NOMO-1 treated with dmso at 0.1 percent for 144 hours (cell line): ENCODE measurements at regions not wholly inside any gene's neighbourhood (a gene's known extent, or its start where the extent isn't known, plus 50 kb on each side); places are given as distances from the start of the nearest gene placed in this dataset.

ENCODE experiments used
- DNase-seq: peaks from one replicate; lab custom pipeline; 2025; ENCODE audit not compliant: unreplicated experiment; lab: John Stamatoyannopoulos, UW

DNA sequence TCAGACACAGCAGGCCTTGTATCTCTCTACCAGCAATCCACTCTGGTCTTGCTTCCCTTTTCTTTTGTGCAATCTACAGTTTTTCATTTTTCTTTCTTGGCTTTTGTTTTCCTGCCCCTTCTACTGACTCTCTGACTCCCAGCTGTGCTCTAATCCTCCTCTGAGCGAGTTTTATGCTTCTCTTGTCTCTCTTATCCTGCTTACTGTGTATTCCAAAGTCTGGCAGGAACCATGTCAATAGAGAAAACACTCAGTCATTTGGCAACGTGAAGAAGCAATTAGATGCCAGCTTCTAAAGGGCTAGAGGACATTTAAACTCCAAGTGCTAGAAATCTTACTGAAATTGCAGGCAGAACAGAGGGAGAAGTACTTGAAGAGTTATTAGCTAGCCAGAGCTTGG is 984.6 kb upstream of the TENM3 start:
- DNase-seq: no peak

DNA sequence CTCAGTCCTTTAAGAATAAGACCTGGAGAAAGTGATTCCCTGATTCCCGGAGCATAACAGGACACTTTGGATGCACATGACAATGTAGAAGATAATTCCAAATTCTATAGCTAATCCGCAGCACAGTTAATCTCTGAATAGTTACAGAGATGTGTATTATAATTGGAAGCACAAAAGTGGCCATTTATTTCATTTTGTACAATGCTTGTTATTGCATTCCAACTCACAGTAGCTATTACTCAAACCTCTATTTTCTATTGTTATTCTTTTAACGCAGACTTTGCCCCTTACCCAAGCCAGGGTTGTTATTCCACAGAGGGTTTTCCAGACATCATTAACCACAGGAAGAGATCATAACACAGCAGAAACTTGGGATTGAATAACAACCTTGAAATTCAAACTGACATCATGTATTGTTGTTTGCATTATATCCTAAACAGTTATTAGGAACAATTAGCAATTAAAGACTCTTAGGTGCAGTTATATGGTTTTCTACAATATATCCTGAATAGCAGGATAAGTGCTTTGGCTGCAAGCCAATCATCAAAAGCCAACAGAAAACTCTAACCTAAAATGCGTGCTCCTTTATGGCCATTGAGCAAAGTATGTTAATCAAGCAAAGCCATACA is 984.0 kb upstream of the TENM3 start:
- no peak for DNase-seq

DNA sequence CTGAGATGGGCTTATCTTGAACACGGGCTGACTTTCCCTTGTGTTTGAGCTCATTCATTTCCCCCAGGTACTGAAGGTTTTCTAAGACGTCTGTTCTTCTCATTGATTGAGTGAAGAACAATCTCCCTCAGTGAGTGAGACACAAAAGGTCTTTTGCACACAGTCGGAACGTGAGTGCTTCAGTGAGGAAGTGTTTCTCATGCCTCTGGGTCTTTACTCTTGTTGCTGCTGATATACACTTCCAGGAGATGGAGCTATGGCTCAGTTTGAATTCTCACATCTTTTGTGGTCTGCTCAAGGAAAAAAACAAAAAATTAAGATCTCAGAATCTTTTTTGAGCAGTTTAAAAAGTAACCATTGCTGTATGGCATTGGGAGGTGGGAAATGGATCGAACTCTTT is 981.9 kb upstream of the TENM3 start:
- DNase-seq: no peak

DNA sequence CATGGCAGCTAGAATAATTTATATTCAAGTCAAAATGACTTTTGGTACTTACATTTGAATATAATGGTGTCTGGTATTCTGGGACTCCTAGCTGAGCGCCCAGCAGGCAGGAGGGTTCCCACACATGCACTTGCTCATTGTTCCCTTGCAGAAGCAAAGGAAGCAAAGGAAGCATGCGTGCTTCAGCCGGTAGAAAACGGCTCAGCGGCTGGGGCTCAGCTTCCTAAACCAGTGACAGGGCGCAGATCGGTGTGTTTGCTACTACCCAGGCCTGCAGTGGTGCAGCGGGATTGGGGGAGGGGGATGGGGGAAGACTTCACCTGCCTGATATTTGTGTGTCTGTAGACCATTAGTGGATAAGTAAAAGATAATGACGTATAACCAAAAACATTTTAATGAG is 978.3 kb upstream of the TENM3 start:
- DNase-seq: no peak

DNA sequence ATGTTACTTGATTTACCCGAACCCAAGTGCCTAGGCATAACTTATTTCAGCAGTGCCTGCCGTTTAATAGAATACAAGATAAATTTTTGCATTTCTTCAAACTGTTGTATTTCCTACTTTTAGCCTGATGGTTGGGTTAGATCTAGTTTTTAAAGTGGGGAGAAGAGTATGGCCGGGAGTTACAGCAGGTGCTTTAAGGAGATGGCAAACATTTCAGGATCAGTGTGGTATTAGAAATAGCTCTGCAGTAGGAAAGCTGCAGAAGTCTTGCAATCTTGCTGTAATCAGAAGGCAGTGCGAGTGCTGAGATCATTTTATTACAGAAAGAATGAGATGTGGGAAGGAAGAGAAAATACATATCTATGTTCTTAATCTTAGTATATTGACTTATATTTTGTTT is 977.8 kb upstream of the TENM3 start:
- no peak for DNase-seq

DNA sequence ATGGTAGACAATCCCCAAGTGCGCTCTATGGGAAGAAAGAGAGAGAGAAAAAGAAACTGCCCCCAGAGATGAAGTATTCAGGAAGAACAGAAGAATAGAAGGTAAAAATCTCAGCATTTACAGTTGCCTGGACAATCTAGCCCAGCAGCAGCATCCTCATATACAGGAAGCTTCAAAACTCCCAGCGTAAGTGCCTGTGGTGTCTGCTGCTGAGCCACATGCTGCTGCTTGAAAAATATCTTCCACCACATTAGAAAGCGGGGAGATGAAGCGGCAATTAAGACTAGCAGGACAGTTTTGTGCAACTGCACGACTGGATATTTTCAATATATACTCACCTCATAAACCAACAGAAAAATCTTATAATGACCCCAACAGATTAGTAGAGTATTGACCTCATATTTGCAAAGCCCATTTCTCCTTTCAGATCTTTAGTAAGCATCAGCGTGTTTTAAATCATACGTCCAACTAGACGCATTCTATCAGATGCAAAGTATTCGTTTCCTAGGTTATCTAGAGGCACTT is 972.0 kb upstream of the TENM3 start:
- no peak for DNase-seq

DNA sequence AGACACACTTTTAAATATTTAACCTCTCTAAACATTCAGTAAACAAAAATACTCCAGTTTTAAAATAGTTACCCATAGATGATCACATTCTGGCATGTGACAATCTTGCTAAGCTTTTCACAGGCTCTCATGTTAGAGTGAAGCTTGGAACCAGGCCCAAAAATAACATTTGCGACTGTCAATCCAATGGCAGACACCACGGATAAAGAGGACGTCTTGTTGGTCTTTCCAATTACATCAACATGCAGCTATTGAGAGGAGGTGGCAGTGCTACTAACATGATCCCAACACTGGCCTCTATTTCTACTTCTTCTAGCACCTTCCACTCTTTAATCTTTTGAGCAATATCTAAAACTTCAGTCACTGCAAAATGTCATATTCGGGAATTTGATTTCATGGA is 970.8 kb upstream of the TENM3 start:
- DNase-seq: no peak

DNA sequence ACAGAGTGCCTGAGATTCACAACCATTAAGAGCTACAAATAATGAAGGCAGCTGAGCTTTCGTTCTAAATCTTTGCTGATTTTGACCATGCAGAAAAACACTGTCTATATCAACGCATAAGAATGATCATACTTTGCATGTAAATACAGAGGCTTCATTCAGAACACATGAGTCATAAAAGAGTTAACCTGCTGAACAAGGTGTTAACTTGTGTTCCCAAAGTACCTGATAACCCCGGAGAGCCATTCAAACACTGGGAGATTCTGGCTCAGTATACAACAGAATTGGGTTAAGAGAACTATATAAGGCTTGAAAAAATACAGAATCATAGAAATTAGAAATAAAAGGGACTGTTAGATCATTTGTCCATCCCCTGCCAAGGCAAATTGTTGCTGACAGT is 964.3 kb upstream of the TENM3 start:
- DNase-seq: no peak

DNA sequence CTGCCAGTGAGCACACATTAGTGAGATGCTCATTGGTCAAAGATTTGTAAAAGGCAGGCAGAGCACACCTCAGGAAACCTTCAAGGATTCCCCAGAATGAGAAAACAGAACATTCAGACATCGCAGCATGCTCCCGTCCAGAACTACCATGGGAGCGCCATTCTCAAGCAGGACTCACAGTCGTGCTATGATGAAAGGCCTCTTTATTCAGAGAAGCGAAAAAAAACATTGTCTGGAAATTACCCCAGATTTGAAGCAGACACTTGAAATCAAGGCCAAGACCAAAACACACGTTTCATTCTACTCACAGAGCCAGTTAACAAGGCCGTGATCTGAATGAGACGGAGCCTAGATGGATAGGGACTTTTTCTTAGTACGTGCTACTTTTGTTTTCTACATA is 961.8 kb upstream of the TENM3 start:
- DNase-seq: no peak

DNA sequence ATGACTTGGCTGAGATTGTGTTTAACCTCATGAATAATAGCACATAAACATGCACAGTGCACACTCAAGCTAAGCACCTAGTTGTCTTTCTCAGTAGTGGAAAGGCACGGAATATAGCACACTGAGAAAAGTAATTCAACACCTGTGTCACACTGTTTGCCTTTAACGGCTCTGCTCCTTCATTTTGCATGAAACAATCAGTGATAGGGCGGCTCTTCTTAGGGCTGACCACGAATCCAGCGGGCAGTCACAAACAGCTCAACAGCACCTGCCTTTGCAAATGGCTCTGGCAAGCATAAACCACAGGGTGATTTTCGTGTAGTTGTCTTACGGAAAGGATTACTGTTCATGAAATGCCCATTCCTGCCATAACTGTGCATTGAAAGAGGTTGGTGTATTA is 954.0 kb upstream of the TENM3 start:
- no peak for DNase-seq

DNA sequence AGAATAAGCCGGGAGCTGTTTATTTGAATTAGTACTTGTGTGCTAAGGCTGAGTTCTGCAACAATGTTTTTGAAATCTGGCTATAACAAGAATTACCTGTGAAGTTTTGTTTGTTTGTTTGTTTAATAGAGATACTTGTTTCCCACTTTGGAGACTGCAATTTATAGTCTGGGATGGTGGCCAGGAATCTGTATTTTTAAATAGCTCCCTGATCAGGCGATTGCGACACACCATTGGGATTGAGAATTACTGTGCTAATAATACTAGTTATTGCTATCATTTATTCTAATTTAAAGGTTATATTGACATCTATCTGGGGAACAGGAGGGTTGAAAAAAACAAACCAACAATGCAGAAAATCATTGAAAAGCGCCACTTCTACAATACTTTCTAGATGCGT is 951.6 kb upstream of the TENM3 start:
- no peak for DNase-seq

DNA sequence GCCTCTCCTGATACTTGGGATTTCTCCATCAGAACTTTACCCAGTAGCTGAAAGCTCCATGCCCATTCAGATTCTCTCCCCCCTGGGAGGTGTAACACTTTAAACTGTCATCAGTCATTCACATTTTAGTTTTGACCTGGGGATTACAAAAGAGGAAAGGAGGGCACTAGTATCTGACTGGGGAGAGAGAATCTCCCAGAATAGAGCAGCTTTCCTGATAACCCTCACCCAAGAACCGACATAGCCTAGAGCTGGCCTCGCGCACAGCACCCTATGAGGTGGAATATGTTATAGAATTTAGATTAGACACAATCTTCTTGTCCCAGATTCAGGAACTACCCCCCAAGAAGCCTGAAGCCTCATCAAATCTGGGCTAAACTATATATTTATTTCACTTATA is 950.2 kb upstream of the TENM3 start:
- no peak for DNase-seq

DNA sequence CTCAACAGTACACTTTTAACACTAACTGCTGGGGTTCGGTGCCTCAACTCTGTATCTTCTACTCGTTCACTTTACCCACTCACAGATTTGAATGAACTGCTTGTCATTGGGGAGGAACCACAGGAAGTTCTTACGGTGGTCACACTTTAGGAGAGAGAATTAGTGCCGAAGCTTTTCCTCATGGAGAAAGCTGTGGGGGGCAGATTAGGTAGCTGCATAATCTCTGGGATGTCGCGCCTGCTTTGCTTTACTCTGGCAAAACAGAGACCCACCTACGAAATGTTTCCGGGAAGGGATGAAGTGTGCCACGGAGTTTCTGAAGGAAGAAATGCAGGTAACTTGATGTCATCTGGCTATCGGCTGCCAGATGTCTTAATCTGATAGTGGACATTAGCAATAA is 949.7 kb upstream of the TENM3 start:
- DNase-seq: no peak

DNA sequence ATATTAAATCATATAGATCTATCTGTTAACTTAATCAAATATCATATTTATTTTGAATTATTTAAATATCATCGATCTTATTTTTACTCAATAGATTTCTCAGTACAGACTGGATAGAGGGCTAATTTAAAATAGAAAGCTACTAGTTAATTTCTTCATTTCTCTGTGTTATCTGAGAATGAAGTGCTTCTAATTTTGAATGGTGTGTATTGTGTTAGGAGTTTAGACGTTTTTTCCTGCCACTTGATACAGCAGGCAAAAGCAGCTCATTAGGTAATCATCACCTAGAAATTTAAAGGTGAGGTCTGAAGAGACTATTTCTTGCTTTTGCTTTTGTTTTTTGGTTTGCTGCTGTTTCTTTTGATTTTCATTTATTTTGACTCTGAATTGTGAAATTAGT is 948.8 kb upstream of the TENM3 start:
- no peak for DNase-seq

DNA sequence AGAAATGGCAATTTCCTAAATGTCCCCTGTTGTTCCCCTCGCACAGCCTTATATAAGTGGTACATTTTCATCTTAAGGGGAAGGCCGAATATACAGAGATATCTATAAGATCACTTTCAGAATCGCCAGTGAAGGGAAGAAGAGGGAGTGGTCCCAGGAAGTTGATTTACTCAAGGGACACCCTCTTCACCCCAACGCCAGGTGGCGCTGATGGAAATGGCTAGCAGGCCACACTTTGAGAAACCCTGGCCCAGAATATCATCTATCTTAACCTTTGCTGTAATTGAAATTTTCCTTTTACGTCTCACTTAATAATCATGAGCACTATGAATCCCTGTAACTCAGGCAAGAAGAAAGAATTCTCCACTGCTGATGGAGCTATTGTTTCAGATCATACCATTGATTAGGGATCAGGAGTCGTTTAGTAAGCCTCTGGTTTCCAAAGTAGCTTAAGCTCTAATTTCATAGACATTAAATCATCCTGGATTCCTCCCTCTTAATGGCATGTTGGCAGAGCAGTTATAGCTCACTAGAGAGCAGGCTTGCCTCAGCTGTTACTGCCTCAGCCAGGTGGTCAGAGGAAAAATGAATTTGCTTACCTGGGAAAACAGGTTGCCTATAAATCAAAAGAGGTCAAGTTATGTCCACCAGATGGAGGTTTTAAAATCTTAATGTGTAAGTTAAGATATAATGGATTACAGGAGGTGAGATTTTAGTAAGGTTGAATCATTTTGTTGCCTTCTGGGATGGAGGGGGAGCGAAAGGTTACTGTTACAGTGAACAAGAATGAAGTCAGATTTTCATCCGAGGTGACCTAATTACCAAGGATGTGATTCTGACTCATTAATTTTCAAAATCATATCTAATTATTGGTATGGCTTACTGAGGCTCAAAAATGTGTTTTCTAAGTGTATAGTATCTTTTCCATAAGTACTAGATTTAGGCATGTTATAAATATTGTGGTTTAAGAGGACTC is 941.2 kb upstream of the TENM3 start:
- no peak for DNase-seq

DNA sequence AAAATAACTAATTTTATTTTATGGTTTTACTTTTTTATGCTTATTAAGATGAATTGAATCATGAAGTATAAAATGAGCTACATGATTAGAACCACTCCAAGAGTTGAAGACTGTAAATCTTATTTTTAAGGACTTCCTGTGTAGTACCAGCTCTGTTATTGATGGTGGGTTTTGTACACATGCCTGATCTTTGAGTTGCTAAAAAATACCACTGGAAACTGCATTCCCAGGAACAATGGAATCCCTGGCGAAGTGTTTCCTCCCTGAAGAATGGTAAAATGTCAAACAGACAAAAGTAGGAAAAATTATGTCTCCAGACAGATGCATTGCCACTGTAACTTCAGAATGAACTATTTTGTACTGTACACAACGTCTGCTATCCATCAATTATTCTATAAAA is 935.4 kb upstream of the TENM3 start:
- DNase-seq: no peak

DNA sequence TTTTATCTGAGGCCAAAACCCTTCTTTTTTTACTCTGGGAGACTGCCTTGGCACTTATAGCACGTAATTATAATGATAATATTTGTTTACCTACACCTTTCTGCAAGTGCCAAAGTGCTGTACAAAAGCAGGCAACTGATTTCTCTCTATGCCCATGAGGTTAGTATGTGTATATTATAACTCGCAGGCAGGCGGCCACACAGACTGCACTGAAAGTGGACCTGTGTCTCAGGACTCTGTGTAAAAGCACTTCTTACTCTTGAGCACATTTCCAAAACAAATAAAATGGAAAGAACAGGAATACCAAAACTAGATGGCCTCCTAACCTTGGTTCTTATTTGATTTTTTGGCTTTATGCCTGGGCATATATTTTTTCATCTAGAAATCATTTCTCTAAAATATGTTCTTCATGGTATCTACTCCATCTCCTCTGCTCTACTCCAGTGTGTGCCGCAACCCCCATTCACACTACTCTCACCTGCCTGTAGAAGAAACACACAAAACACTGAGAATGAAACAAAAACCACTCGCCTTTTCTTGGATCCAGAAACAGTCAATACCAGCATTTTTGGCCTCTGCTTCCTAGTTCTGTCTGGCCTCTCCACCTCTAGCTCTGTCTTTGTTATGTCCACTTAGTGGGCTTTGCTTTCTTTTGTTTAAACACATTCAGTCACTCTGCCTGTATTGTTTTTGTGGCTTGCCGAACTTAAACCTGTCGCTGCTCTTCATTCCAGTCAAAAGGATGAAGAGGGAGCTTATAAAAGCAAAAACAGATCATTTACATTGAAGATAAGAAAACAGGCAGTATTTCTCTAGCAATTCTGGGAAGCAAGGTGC is 934.5 kb upstream of the TENM3 start:
- DNase-seq: no peak

DNA sequence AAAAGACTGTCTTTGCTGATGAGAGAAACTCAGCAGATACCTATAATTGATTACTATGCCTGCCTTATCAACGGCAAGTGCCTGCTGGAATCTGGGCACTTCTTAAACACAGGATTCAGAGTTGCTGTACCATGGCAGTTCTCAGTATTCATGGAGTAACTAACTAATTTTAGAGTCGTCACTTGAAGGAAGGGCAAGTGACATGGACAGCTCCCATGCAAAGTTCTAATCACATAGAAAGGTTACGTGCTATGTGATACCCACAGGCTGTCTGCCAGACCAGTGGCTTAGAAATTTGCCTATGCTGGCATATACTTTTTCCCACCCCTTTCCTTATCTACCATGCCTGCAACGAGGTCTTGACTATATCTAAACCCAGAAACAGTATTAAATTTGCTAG is 931.1 kb upstream of the TENM3 start:
- DNase-seq: no peak

DNA sequence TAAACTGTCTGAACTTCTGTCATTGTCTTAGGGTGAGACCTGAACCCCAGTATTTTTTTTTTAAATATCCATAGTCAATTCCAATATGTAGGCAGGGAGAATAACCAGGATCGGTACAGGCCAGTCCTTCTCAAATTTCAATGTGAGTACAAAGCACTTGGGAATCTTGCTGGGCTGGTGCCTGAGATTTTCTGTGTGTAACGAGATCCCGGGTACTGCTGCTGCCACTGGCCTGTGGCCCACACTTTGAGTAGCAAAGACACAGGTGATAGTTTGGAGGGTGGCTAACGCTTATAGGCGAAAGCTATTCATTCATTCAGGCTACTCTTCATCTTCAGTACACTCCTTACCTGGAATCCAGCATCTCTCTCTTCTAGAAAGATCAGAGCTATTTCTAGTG is 923.6 kb upstream of the TENM3 start:
- DNase-seq: no peak

DNA sequence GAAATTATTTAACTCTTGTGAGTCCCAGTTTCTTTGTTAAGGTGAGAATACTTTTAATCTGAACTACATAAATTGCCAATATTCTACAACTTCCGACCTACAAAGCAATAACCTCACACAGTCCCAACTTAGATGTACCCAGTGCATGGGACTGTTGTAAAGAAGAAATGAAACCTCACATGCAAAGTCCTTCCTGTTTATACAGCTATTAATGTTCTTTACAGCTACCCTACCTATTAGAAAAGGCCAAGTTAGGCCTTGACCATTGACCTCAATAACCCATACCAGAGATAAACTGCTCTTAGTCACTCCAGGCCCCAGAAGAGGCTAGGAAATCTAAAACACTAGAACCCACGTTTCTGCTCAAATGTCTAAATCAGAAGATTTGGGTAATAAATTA is 920.1 kb upstream of the TENM3 start:
- DNase-seq: no peak

DNA sequence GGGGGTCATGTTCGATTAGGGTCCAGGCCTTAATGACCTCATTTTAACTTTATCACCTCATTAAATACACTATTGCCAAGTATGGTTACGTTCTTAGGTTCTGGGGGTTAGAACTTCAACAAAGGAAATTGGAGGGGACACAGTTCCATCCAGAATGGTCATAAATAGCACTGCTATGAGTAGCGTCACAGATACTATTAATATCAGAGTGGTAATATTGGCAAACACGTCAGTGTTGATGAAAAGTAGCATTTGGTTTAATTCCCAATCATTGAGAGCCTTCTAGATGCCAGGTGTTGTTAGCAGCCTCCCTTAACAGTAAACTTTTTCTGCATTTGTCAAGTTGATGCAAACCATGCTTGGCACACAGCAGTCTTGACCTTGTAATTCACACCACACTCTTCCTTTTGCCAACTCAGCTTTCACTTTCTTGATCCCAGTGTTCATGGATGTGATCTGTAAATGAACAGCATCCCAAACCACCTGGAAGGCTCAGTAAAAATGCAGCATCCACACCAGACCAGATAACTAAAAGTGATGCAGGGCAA is 912.5 kb upstream of the TENM3 start:
- no peak for DNase-seq
